AG09319 (cell line): ENCODE measurements at regions not wholly inside any gene's neighbourhood (a gene's known extent, or its start where the extent isn't known, plus 50 kb on each side); places are given as distances from the start of the nearest gene placed in this dataset.

Experiments used
- DNase-seq: peaks from one replicate; pipeline ENCODE4 v3.0.0-alpha.2; 2010; ENCODE audit warnings: low read depth; ENCODE audit errors: extremely low read depth
- TF ChIP-seq, protein P1 (sequence below): IDR thresholded peaks from 2 replicates; pipeline ENCODE4 v1.5.1; 2011; ENCODE audit warnings: low read depth, mild to moderate bottlenecking, inconsistent platforms, low read length, moderate library complexity

DNA sequence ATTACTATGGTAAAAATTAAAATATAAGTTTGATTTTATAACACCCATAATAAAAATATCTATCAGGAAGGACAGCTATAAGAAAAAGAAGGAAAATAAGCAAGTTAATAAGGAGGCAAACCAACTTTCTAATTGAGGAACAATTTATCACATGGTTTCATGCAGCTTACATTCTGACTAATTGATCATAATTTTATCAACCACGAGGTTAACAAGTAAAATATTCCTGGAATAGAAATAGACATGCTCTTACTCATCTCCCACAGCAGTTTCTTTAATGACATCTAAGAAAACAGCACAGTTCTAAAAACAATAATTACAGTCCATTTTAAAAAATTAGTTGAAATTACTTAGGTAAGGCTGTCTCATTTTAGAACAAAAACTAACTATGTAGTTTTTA, 130.8 kb upstream of the KRR1 start:
- no peak for DNase-seq
- TF ChIP-seq, protein P1, sequence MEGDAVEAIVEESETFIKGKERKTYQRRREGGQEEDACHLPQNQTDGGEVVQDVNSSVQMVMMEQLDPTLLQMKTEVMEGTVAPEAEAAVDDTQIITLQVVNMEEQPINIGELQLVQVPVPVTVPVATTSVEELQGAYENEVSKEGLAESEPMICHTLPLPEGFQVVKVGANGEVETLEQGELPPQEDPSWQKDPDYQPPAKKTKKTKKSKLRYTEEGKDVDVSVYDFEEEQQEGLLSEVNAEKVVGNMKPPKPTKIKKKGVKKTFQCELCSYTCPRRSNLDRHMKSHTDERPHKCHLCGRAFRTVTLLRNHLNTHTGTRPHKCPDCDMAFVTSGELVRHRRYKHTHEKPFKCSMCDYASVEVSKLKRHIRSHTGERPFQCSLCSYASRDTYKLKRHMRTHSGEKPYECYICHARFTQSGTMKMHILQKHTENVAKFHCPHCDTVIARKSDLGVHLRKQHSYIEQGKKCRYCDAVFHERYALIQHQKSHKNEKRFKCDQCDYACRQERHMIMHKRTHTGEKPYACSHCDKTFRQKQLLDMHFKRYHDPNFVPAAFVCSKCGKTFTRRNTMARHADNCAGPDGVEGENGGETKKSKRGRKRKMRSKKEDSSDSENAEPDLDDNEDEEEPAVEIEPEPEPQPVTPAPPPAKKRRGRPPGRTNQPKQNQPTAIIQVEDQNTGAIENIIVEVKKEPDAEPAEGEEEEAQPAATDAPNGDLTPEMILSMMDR: no peak

DNA sequence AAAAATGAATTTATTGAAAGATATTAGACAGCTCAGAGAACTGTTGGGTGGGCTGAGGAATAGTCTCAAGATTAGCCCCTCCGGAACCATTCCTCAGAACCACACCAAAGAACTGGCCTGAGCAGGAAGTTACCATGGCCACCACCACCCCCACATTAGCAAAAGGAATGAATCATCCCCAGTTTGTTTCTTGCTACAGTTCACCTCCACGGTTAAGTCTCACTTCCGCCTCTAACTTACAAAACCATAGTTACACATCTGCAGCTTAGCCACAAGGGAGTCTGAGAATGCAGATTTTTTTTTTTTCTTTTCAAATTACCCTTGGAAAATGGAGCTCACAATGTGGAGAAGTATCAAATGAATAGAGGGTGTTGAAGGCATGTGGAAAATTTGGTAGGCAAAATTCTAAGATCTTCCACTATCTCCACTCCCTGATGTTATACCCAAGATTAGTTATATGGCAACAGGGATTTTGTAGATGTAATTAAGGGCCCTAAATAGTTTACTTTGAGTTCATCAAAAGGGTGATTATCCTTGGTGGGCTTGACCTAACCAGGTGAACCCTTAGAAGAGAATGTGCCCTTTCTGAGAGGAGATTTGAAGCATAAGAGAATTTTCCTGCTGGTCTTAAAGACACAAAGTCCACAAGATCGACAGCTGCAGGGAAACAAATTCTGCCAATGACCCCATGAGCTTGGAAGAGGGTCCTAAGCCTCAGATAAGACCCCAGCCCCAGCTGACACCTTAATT, 129.8 kb upstream of the KRR1 start:
- TF ChIP-seq, protein P1: no peak
- peak; percentile 77 for DNase-seq

DNA sequence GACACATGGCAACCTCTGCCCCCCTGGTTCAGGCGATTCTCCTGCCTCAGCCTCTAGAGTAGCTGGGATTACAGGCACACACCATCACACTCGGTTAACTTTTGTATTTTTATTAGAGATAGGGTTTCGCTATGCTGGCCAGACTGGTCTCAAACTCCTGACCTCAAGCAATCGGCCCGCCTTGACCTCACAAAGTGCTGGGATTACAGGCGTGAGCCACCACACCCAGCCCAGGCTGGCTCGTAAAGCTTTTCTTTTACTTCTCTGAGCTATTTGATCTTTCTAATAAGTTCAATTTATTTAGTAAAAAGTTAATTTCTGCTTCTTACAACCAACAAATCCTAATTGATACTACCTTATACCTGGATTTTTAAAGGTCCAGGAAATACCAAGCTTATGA, 127.4 kb upstream of the KRR1 start:
- TF ChIP-seq, protein P1: no peak
- DNase-seq: no peak

DNA sequence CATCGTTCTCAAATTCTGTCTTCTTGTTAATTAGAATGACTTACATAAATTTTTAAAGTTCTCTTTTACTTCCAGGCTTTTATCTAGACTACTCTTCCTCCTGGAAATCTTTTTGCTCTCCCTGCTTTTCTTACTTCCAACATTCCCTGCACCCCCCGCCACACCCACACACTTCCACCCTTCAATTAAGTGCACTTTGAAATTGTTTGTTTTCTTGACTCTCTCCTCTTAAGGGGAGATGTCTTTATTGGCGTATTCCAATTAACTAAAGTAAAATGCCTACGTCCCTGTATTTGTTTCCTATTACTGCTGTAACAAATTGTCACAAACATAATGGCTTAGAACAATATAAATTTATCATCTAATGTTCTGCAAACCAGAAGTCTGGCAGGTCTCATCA, 125.2 kb upstream of the KRR1 start:
- TF ChIP-seq, protein P1: no peak
- no peak for DNase-seq

DNA sequence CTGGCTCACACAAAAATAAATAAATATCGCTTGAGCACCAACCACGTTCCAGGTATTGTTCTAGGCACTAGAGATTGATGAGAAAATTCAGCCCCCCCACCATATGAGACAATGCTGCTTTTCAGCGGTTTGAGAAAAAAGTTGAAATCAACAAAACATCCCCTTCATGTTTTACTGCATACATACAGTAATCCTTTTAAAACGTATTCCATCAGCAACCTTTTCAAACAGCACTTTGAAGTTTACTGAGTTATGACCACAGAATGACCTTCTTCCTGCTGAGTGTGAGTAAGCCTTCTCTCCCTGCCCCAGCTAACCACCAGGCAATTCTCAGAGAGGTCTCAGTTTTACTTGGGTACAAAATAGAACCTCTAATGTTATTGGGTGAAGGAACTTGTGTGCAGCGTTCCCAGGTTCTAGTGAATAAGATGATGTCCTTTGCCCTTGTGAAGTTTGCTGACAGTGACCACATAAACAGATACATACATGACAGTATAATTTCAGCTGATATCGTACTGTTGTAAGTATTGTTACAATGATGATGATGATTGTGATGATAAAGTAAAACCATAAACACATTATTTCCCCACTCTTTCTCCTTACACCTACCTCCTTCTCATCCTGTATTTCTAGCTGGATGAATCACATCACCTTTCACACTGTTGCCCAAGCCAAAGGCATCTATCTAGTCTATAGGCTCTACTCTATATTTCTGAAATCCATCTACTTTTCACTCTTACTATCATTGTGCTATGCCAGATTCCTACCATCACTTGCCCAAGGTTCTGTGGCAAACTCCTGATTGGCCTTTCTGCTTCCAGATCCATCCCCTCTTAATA, 124.4 kb upstream of the KRR1 start:
- no peak for DNase-seq

DNA sequence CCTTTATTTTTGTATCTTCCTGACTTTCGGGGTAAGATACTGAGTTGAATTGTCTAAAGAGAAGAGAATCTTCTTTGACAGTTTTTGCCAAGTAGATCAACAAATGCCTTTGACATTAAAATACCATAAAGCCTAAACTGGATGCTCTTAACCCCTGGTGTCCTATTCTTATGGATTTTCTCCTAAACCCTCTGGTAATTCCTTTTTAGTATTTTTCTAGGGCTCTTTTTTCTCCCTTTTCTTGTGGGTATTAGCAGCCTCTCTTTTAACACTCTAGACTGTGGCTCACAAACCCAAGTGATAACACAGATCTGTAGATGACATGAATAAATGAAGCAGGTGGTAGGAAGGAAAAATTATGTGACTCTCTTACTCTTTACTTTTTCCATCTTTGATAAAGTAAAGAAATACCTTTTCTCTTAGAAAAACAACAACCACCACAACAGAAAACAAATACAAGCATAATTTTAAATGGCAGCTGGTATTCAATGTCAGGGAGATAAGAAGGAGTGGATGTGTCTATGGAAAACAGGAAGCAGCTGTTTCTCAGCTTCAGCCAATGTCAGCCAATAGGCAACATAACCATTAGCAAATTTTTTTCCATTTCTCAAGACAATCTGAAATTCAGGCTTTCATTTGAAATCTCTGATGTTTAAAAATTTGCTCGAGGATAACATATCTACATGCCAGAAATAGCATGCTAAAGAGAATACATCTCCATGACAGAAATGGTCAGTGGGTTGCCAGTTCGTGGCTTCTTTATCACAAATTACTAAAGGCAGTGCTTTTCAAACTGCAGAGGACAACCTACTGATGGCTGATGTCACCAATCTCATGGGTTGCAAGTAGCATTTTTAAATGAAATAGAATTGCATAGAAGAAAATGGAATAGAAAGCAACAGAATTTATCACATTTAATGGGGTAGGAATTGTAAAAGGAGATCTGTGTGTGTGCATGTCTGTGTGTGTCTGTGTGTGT, 123.1 kb upstream of the KRR1 start:
- TF ChIP-seq, protein P1: no peak
- no peak for DNase-seq

More for the DNA sequence above, 124.4 kb upstream of the KRR1 start:
- TF ChIP-seq, protein P1: no peak
